ENCODE measurements at regions not wholly inside any gene's neighbourhood (a gene's known extent, or its start where the extent isn't known, plus 50 kb on each side); places are given as distances from the start of the nearest gene placed in this dataset.
A peak's percentile ranks its signal among the peaks of the same experiment; 100 is the strongest.

DNA sequence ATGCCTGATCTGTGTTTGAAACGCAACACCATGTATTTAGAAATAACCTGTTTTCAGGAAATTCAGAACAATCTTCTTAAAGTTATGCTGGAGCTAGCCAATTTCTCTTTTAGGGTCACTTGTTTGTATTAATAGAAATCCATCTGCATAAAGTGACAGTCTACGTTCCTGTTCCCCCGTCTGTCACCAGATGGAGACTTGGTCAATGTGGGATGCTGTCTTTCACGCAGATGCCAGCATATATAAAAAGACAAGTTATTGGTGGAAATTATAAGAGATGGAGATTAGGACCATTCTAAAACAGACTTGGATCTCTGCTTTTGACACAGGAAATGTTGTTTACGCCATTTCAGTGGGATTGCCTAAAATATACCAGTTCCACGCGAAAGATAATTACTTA is 162.5 kb upstream of the STMND1 start:
- Histone ChIP-seq H3K4me3 (ENCODE audit: insufficient read depth, low read depth, low read length) (no peak overlapping the region), H3K36me3 (ENCODE audit: control insufficient read depth, insufficient read depth, low read length) (no peaks in the 10 kb centered on the region), H3K4me2 (ENCODE audit: low read depth, low read length) (no peak overlapping the region), H3K27me3 (ENCODE audit: control insufficient read depth, insufficient read depth, low read length) (no peaks in the 10 kb centered on the region), H2BK5ac (ENCODE audit: low read depth, low read length, poor library complexity, severe bottlenecking) (no peak overlapping the region), H3K9me3 (ENCODE audit: control insufficient read depth, insufficient read depth, low read length) (peaks cover 3% of the 10 kb centered on the region; the same call in 1 of the 2 replicates), H3K79me1 (ENCODE audit: low read depth in 1 of 2, low read length in 2 of 2) (no peaks in the 10 kb centered on the region), H4K5ac (ENCODE audit: low read depth, low read length) (no peak overlapping the region), H3K4me1 (ENCODE audit: control insufficient read depth, insufficient read depth, low read length) (no peaks in the 10 kb centered on the region), H4K20me1 (ENCODE audit: insufficient read depth, low read length) (no peaks in the 10 kb centered on the region), H2AK9ac (replicated peaks; ENCODE audit: low read depth, low read length, poor library complexity) (no peak overlapping the region), H3K18ac (ENCODE audit: low read depth, low read length) (no peak overlapping the region), H2BK20ac (ENCODE audit: low read depth, low read length) (no peak overlapping the region), H3K27ac (ENCODE audit: insufficient read depth, low read length) (no peak overlapping the region), H2AK5ac (ENCODE audit: low read depth, low read length) (0 out of 2 replicates have a peak overlapping the region, but pooled peaks have one; percentile 57), H2AFZ (replicated peaks; ENCODE audit: low read length, poor library complexity) (no peak overlapping the region), H3K9ac (ENCODE audit: low read depth, low read length) (no peak overlapping the region), H4K91ac (ENCODE audit: insufficient read depth, low read depth, low read length) (no peak overlapping the region), H2BK15ac (ENCODE audit: low read depth, low read length) (no peak overlapping the region), H3K56ac (ENCODE audit: extremely low read depth, insufficient read depth, low read length) (no peak overlapping the region), H3K9me1 (ENCODE audit: insufficient read depth, low read length) (no peaks in the 10 kb centered on the region), H4K8ac (ENCODE audit: low read depth in 2 of 2, low read length in 2 of 2) (no peak overlapping the region), H3K14ac (replicated peaks; ENCODE audit: low read depth, low read length) (0 out of 2 replicates have a peak overlapping the region, but pooled peaks have one; percentile 29), H3K23ac (ENCODE audit: low read depth, low read length) (no peak overlapping the region), H3K4ac (ENCODE audit: low read depth, low read length) (0 out of 2 replicates have a peak overlapping the region, but pooled peaks have one; percentile 35), H2BK120ac (ENCODE audit: low read depth, low read length) (peak overlapping the region; percentile 40; the same call in 1 of the 2 replicates)
- no peak for DNase-seq
- in situ Hi-C loops (cut with MboI; ENCODE audit: low sequenced_read_pairs) (no loop called here), intact Hi-C loops (cut with micrococcal nuclease) (no loop called here), dilution Hi-C loops (cut with HindIII; ENCODE audit: low sequenced_read_pairs, unreplicated experiment) (no loop called here)
- WGBS, 2 experiments (ENCODE audit: extremely low coverage in 2 of 2, insufficient read length in 1 of 2) = 100% methylated on average over 1 of the region's 7 CpGs; no CpG with 5 or more reads in 1 of the 2 experiments
- CTCF ChIA-PET = interaction anchor here (0.7 kb wide), 1 partner anchor 70 kb away, joined by 4 read pairs; no protein-coding TSS in a partner anchor
- ATAC-seq (ENCODE audit: low read depth) = no peak
- BruUV-seq (replicated peaks) = no TSS peak
- POLR2A ChIA-PET (ENCODE audit: unreplicated experiment) = no interaction called here
- TF ChIP-seq, protein P1, sequence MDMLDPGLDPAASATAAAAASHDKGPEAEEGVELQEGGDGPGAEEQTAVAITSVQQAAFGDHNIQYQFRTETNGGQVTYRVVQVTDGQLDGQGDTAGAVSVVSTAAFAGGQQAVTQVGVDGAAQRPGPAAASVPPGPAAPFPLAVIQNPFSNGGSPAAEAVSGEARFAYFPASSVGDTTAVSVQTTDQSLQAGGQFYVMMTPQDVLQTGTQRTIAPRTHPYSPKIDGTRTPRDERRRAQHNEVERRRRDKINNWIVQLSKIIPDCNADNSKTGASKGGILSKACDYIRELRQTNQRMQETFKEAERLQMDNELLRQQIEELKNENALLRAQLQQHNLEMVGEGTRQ (IDR thresholded peaks at IDR 0.05; ENCODE audit: low read depth, low read length) = no peak
- TF ChIP-seq BHLHE40 (IDR thresholded peaks at IDR 0.05; ENCODE audit: low read depth, low read length) (no peak), POLR2A (IDR thresholded peaks at IDR 0.05; ENCODE audit: low read depth, low read length) (no peak), NFE2L2 (IDR thresholded peaks at IDR 0.05; ENCODE audit: low read depth, low read length) (no peak), MXI1 (IDR thresholded peaks at IDR 0.05; ENCODE audit: borderline replicate concordance, low read depth, low read length) (no peak), FOS (IDR thresholded peaks at IDR 0.05; ENCODE audit: low read depth, low read length) (no peak), CEBPB (IDR thresholded peaks at IDR 0.05; ENCODE audit: low read depth, low read length) (no peak), RAD21 (IDR thresholded peaks at IDR 0.05; ENCODE audit: low read length) (no peak), RCOR1 (IDR thresholded peaks at IDR 0.05; ENCODE audit: insufficient replicate concordance, low read length) (no peak)
- TF ChIP-seq, protein P2, sequence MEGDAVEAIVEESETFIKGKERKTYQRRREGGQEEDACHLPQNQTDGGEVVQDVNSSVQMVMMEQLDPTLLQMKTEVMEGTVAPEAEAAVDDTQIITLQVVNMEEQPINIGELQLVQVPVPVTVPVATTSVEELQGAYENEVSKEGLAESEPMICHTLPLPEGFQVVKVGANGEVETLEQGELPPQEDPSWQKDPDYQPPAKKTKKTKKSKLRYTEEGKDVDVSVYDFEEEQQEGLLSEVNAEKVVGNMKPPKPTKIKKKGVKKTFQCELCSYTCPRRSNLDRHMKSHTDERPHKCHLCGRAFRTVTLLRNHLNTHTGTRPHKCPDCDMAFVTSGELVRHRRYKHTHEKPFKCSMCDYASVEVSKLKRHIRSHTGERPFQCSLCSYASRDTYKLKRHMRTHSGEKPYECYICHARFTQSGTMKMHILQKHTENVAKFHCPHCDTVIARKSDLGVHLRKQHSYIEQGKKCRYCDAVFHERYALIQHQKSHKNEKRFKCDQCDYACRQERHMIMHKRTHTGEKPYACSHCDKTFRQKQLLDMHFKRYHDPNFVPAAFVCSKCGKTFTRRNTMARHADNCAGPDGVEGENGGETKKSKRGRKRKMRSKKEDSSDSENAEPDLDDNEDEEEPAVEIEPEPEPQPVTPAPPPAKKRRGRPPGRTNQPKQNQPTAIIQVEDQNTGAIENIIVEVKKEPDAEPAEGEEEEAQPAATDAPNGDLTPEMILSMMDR (conservative IDR thresholded peaks at IDR 0.05; ENCODE audit: low read depth, low read length) = no peak
